Chondrocyte (in vitro differentiated cells): ENCODE measurements at regions not wholly inside any gene's neighbourhood (a gene's known extent, or its start where the extent isn't known, plus 50 kb on each side); places are given as distances from the start of the nearest gene placed in this dataset.

Experiments
- DNase-seq: peaks from one replicate; pipeline ENCODE4 v3.0.0; 2021; ENCODE audit warnings: mixed read lengths, low spot score
- H3K27ac Mint-ChIP-seq: one replicate; pipeline ENCODE4 v1.8.0; 2021; ENCODE audit warnings: mild to moderate bottlenecking, moderate library complexity, mixed read lengths; ENCODE audit not compliant: unreplicated experiment
- H3K27me3 Mint-ChIP-seq: 2 replicates; pipeline ENCODE4 v1.8.0; 2021; ENCODE audit warnings: low read depth, mixed read lengths
- H3K36me3 Mint-ChIP-seq: 2 replicates; pipeline ENCODE4 v1.8.0; 2021; ENCODE audit warnings: low read depth, mixed read lengths
- H3K4me1 Mint-ChIP-seq: 2 replicates; pipeline ENCODE4 v1.8.0; 2021; ENCODE audit warnings: low read depth, mild to moderate bottlenecking, mixed read lengths
- H3K4me3 Mint-ChIP-seq: one replicate; pipeline ENCODE4 v1.8.0; 2021; ENCODE audit warnings: mild to moderate bottlenecking, moderate library complexity, mixed read lengths; ENCODE audit not compliant: unreplicated experiment
- H3K9me3 Mint-ChIP-seq: 2 replicates; pipeline ENCODE4 v1.8.0; 2021; ENCODE audit warnings: low read depth, mixed read lengths
- CTCF ChIP-seq: fragments of 200-600 bp; sonication (generic); IDR thresholded peaks from 2 replicates; pipeline ENCODE4 v1.5.0; 2021; ENCODE audit warnings: antibody characterized with exemption, mild to moderate bottlenecking, moderate library complexity

- DNase-seq: no peak
- H3K36me3 Mint-ChIP-seq: no peaks in the 10 kb centered on the region
- H3K4me3 Mint-ChIP-seq: no peak overlapping the region
- no peak for TF ChIP-seq CTCF
- H3K27me3 Mint-ChIP-seq: no peaks in the 10 kb centered on the region
- H3K9me3 Mint-ChIP-seq: no peaks in the 10 kb centered on the region
- no peak overlapping the region for H3K27ac Mint-ChIP-seq
- H3K4me1 Mint-ChIP-seq: peaks cover 37% of the 10 kb centered on the region
Measured at GRCh38 chr9:115403753-115404152, 285.8 kb upstream of the TNC start.

GRCh38 chr9:115404311-115404710 is 286.4 kb upstream of the TNC start:
- TF ChIP-seq CTCF: no peak
- DNase-seq: no peak
- Mint-ChIP-seq H3K36me3 (no peaks in the 10 kb centered on the region), H3K9me3 (peaks cover 2% of the 10 kb centered on the region), H3K27me3 (no peaks in the 10 kb centered on the region), H3K4me1 (peaks cover 37% of the 10 kb centered on the region), H3K4me3 (no peak overlapping the region), H3K27ac (peak overlapping the region; percentile 63)

GRCh38 chr9:115411516-115411915 is 293.6 kb upstream of the TNC start:
- peaks cover 34% of the 10 kb centered on the region for H3K4me1 Mint-ChIP-seq
- H3K9me3 Mint-ChIP-seq: peaks cover 8% of the 10 kb centered on the region
- peak overlapping the region; percentile 50 for H3K27ac Mint-ChIP-seq
- H3K27me3 Mint-ChIP-seq: no peaks in the 10 kb centered on the region
- TF ChIP-seq CTCF: no peak
- no peak overlapping the region for H3K4me3 Mint-ChIP-seq
- DNase-seq: no peak
- H3K36me3 Mint-ChIP-seq: peaks cover 1% of the 10 kb centered on the region

GRCh38 chr9:115411993-115412452 is 294.1 kb upstream of the TNC start:
- no peaks in the 10 kb centered on the region for H3K27me3 Mint-ChIP-seq
- H3K9me3 Mint-ChIP-seq: peaks cover 8% of the 10 kb centered on the region
- H3K4me3 Mint-ChIP-seq: no peak overlapping the region
- H3K36me3 Mint-ChIP-seq: peaks cover 1% of the 10 kb centered on the region
- peaks cover 34% of the 10 kb centered on the region for H3K4me1 Mint-ChIP-seq
- no peak for TF ChIP-seq CTCF
- H3K27ac Mint-ChIP-seq: peak overlapping the region; percentile 50
- no peak for DNase-seq

DNA sequence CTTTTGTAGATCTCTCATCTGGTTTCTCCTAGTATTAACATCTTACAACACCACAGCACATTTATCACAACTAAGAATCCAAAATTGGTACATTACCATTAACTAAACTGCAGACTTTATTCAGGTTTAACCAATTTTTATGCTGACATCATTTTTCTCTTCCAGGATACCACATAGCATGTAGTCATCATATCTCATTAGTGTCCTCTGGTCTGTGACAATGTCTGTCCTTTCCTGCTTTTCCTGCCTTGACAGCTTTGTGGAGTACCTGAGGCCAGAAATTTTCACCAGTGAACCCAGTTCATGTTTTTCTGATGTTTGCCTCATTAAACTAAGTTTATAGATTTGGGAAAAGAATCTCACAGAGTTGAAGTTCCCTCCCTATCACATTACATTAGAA is 294.7 kb upstream of the TNC start:
- Mint-ChIP-seq H3K4me3 (no peak overlapping the region), H3K36me3 (peaks cover 1% of the 10 kb centered on the region), H3K27ac (no peak overlapping the region), H3K9me3 (peaks cover 8% of the 10 kb centered on the region), H3K27me3 (no peaks in the 10 kb centered on the region), H3K4me1 (peaks cover 34% of the 10 kb centered on the region)
- TF ChIP-seq CTCF: no peak
- DNase-seq: no peak
